ENCODE measurements at regions not wholly inside any gene's neighbourhood (a gene's known extent, or its start where the extent isn't known, plus 50 kb on each side); places are given as distances from the start of the nearest gene placed in this dataset.

DNA sequence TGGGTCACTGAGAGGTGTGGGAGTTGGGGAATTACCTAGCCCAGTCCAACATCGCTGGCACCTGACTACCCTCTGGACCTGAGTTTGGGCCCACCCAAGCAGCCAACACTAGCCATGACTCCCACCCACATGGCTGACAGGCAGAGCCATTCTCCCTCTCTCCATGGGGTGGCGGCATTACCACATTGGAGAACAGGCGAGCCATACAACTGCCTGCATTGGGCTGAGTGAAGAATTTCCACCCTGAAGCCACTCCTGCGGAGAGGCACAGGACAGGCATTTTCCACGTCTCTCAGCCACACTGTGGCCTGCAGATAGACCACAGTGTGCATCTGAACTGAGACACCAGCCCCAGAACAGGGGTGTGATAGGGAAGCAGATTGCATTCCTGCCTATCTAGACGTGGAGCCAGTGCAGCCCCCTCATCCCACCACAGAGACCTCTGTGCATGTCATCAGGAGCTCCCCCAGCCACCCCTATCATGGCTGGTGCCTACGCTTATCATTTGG, 58.2 kb upstream of the ANTXRL start:
- peak; percentile 38 to 67 for DNase-seq (ENCODE audit: low read depth in 2 of 2)

DNA sequence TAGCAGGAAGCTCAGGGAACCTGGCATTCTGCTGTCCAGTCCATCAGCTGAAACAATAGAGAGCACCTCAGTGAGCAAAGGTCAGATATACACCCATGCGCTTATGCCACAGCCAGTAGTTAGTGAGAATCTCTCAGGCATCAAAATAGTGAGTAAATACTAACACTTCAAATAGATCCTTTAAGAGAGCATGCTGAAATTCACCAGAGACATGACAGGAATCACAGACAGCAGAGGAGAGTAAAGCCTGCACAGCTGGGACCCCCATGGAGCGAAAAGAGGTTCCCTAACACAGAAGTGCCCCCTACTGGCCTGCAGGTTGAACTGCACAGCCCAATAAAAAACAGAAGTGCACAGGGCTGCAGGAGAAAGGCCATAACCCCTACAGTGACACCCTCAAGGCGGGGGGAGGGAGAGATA, 57.6 kb upstream of the ANTXRL start:
- no peak for DNase-seq (ENCODE audit: low read depth in 2 of 2)

DNA sequence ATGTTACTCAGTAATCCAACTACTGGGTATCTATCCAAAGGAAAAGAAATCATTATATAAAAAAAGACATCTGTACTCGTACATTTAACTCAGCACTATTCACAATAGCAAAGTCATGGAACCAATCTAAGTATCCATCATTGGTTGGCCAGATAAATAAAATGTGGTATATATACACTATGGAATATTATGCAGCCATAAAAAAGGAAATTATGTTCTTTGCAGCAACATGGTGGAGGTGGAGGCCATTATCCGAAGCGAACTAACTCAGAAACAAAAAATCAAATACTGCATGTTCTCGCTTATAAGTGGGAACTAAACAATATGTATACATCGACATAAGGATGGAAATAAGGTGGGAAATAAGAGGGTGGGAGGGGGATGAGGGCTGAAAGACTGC, 56.2 kb upstream of the ANTXRL start:
- no peak for DNase-seq (ENCODE audit: low read depth in 2 of 2)

DNA sequence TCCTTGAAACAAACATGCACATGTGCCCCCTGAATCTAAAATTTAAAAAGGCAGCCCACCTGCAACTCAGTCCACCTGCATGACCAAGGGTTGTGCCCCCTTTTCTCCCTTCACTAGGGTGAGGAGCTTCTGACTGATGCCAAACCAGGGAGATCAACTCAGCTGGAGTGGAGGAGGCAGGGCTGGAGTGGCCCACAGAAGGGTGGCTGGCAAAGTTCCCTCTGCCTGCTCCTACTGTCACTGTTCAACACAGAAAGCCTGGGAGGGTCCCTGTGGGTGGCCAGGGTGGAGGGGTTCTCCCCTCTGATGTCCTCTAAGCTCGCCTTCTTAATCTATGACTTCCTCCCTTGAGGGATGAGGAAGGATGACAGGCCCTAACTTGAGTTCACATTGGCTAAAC, 55.7 kb upstream of the ANTXRL start:
- no peak for DNase-seq (ENCODE audit: low read depth in 2 of 2)

DNA sequence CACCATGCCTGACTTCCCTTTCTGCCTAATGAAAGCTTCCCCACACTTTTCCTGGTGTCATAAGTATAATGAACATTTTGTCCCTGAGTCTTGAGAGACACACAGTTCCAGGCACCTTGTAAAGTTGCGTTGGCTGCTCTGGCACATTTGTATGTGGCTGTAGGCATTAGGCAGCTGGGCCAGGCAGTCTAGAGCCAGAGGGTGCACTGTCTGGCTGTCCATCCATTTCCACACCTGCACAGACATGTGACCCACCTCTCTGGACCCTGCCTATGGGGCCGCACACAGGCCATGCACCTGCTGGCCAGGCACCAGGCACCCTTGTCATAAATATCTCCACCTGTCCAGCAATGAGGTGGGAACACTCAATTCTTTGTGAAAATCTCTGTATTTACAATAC, 54.7 kb upstream of the ANTXRL start:
- DNase-seq (ENCODE audit: low read depth in 2 of 2) = no peak

DNA sequence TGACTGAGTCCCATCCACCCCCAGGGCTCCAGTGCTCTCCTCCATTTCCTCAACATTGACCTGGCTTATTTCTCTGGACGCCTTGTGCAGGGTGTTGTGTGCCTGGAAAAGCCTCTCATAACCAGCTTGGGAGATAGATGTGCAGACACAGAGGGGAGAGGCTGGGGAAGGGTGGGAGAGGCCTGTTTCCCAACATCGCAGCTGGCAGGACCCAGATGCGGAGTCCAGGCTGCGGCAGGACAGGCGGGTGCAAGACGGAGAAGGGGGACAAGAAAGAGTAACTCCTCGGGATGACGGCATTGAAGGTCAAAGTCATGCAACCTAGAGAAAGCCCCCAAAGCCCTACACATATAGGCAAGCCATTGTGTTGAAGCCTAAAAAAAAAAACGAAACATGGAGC, 54.1 kb upstream of the ANTXRL start:
- no peak for DNase-seq (ENCODE audit: low read depth in 2 of 2)

DNA sequence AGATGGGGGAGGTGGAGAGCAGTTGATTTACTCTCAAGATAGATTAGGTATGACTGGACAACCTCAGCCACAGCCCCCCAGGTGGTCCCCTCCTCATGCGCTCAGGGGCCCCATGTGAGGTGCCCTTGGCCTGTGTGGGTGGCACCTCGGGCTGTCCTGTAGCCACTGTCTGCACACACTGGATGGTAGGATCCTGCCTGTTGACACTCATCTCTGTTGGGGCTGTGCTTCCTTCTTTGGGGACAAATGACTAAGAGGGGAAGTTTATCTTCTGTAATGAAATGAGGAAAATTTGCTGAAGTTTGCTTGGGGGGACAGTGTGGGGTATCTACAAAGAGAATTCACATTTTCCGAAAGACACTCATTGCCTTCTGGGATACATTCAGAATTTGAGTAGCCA, 53.6 kb upstream of the ANTXRL start:
- DNase-seq (ENCODE audit: low read depth in 2 of 2) = no peak

DNA sequence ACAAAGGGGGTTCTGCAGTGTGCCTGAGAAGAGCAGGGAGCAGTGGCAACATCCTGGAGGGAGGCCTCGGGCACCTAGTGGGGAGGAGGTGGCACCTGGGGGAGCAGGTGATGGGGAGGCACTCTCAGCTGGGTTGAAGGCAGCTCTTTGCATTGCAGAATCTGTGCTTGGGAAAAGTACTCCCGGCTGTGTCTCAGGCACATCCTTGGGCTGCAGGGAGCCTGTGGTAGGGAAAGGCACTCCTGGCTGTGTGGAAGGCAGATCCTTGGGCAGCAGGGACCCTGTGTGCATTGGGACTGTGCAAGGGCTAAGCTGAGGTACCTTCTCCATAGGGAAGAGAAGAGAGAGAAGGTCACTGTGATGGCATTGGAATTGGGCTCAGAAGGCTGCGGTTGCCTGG, 52.8 kb upstream of the ANTXRL start:
- no peak for DNase-seq (ENCODE audit: low read depth in 2 of 2)

DNA sequence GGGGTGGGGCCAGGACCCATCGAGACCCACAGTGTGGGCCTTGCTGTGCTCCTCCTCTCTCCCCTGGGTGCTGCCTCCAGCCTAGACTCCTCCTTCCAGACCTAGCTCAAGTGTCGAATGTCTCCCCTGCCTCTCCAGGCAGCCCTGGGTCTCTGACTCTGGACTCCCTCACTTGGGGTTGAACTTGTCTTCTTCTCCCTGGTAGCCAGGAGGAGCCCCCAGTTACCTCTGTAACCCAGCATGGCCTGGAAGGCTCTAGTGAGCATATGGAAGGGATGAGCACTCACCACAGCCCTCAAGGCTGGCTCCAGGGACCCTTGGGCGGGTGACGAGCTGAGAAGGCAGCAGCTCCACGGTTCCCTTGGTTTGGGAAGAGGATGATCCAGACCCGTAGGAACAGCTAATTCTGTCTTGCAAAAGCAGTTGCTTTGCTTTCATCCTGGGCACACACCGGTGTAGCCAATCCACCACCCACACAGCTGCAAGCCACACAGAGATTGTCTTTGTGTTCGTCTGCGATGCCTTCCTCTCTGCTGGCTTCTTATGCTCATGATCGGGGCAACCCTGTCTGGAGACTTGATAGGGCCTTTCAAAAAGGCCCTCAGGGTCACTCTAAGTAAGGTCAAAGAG, 52.3 kb upstream of the ANTXRL start:
- no peak for DNase-seq (ENCODE audit: low read depth in 2 of 2)

DNA sequence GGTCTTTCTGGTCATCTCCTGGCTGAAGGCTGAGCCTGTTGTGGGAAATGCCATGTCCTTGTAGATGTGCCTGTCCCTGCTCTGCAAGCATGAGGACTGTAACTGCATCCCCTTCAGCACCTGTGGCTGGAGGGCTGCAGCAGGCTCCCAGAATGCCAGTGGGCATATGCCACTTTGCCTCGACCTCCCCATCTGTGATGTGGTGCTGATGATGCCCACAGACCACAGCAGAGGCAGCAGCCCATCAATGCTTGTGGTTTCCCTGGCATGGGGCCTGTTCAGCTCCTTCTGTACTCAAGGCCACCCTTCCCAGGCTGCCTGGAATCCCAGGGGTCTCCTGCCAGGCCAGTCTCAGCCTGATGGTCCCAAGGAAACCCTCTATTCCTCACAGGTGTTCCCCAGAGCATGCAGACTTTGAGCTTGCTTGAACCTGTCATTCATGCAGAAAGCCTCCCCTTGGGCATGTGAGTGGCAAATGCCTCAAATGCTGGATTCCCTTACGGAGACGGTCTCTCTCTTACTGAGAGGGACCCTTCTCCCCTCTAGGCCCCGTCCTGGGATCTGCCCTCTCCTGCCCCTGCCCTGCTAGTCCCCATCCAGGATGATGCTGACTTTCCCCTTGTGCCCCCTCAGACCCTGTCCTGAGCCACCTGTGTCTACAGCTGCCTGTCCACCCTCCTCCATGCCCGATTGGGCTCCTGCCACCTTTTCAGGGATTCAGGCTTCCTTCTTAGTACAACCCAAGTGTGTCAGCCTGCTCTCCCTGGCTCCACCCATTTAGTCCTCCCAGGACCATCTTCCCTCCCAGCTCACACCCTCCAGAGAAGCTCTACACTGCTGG, 50.9 kb upstream of the ANTXRL start:
- no peak for DNase-seq (ENCODE audit: low read depth in 2 of 2)

DNA sequence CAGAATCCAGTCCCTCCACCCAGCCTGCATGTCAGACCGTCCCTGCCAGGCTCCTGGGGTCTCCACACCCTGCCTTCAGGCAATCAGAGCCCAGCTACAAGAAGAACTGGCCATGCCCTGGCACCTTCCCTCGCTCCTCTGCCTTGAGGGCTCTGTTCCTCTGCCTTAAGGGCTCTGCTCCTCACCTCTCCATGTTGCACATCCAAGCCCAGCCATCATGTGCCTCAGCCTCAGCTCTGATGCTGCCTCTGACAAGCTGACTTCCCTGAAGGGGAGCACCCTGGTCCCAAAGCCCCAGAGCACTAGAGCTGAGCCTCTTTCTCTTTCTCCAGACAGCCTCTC, 50.3 kb upstream of the ANTXRL start:
- DNase-seq (ENCODE audit: low read depth in 2 of 2) = no peak

DNA sequence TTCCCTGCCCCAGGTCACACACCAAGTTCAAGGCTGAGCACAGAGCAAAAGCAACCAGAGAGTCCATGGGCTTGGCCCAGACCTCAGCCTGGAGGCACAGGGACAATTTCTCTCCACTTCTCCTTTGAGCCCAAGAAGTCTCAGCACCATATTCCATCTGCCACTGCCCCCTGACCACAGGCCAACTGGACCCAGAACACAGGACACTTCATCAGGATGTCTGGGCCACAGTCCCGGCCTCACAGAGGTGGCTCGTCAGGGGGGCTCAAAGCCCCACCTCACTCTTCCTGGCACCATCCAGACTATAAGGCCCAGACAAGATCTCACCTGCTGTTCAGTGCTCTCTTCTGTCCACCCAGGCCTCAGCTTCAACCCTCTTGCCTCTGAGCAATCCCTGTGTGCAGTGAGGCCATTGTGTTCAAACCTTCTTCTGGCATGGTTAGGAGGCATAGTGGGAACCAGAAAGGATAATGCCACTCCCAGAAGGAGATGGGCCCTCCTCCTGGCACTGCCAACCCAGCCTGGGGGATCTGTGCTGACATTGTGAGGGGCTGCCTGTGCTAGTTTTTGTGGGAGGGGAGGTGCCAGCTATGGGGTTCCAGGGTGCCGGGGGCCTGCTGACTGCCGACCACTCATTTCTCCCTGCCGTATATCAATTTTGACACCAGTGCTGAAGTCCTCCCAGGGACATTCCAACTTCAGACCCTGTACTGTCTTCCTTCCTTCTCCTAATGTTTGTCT, 49.7 kb upstream of the ANTXRL start:
- no peak for DNase-seq (ENCODE audit: low read depth in 2 of 2)

Data from stimulated activated CD4-positive, alpha-beta T cell treated with anti-CD3 and anti-CD28 coated beads, Interleukin-12 subunit alpha, Interleukin-12 subunit beta, amount 100 ng/mL, for 24 hours (primary cell).